CD4-positive, alpha-beta memory T cell (primary cell): ENCODE measurements at regions not wholly inside any gene's neighbourhood (a gene's known extent, or its start where the extent isn't known, plus 50 kb on each side); places are given as distances from the start of the nearest gene placed in this dataset.

Experiments
- CTCF ChIA-PET: fragments of 350-600 bp; sonication (Branson Sonifier 250); formaldehyde crosslinking; loops from one replicate; lab custom pipeline; 2021; ENCODE audit warnings: inconsistent platforms; ENCODE audit not compliant: partially characterized antibody; lab: Charles Lee
- POLR2A ChIA-PET: fragments of 350-600 bp; sonication (Branson Sonifier 250); formaldehyde crosslinking; loops from one replicate; lab custom pipeline; 2021; ENCODE audit not compliant: partially characterized antibody; lab: Charles Lee
- DNase-seq, 5 donors: peaks; one replicate each; pipeline versions ENCODE4 v3.0.0 to v3.0.0-alpha.2; 2020 to 2022; ENCODE audit warnings: mixed read lengths in 1 of 5
- H3K27ac ChIP-seq: one replicate; pipeline ENCODE4 v1.7.0; 2013; ENCODE audit warnings: low read depth, low read length
- H3K27me3 ChIP-seq: 2 replicates; pipeline ENCODE4 v1.7.0; 2013; ENCODE audit warnings: mild to moderate bottlenecking, low read length, moderate library complexity; ENCODE audit not compliant: insufficient read depth
- H3K36me3 ChIP-seq: 2 replicates; pipeline ENCODE4 v1.7.0; 2013; ENCODE audit warnings: mild to moderate bottlenecking, low read length, moderate library complexity; ENCODE audit not compliant: insufficient read depth
- H3K4me1 ChIP-seq: 2 replicates; pipeline ENCODE4 v1.7.0; 2013; ENCODE audit warnings: mild to moderate bottlenecking, low read length, moderate library complexity; ENCODE audit not compliant: insufficient read depth
- H3K4me3 ChIP-seq, 2 donors: one replicate each; pipeline ENCODE4 v1.7.0; 2013; ENCODE audit warnings: low read length in 2 of 2, mild to moderate bottlenecking in 1 of 2
- H3K9me3 ChIP-seq, 2 donors: one replicate each; pipeline ENCODE4 v1.7.0; 2013; ENCODE audit warnings: low read length in 2 of 2, control low read depth in 1 of 2; ENCODE audit not compliant: control insufficient read depth in 1 of 2
- H3K27ac Mint-ChIP-seq, 7 donors: one replicate each; pipeline ENCODE4 v1.8.0; 2020 to 2021; ENCODE audit warnings: mixed read lengths in 7 of 7, mild to moderate bottlenecking in 6 of 7, inconsistent platforms in 3 of 7, moderate library complexity in 3 of 7
- H3K27me3 Mint-ChIP-seq, 2 donors: one replicate each; pipeline ENCODE4 v1.8.0; 2020 to 2021; ENCODE audit warnings: mixed read lengths in 2 of 2
- H3K36me3 Mint-ChIP-seq, 2 donors: one replicate each; pipeline ENCODE4 v1.8.0; 2020 to 2021; ENCODE audit warnings: mixed read lengths in 2 of 2, inconsistent platforms in 1 of 2, mild to moderate bottlenecking in 1 of 2
- H3K4me1 Mint-ChIP-seq, 4 donors: one replicate each; pipeline ENCODE4 v1.8.0; 2020 to 2021; ENCODE audit warnings: mixed read lengths in 4 of 4, mild to moderate bottlenecking in 1 of 4
- H3K4me3 Mint-ChIP-seq, 8 donors: one replicate each; pipeline ENCODE4 v1.8.0; 2020 to 2021; ENCODE audit warnings: mixed read lengths in 8 of 8, mild to moderate bottlenecking in 7 of 8, moderate library complexity in 6 of 8, inconsistent platforms in 3 of 8
- H3K9me3 Mint-ChIP-seq, 8 donors: one replicate each; pipeline ENCODE4 v1.8.0; 2020 to 2021; ENCODE audit warnings: mixed read lengths in 8 of 8, mild to moderate bottlenecking in 5 of 8, inconsistent platforms in 3 of 8, moderate library complexity in 1 of 8
- intact Hi-C: fragments of 100-400 bp; cut with micrococcal nuclease; formaldehyde crosslinking; loops from one replicate; pipeline ENCODE4 v1.15.1; 2023

DNA sequence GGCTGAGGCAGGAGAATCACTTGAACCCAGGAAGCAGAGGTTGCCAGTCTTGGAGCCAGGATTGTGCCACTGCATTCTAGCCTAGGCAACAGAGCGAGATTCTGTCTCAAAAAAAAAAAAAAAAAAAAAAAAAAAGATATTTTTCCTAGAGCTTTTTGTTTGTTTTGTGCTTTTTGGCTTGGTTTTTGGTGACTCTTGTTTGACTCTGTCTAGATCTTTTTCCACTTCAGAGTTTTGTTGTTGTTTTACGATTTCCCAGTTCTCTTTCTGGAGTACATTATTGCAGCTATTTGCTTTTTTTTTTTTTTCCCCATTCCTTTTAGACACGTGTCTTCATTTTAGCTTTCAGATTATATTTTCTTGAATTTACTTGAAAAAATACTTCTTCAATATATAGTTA is 67.0 kb upstream of the AKAP12 start:
- Mint-ChIP-seq H3K27me3 (peaks cover 7% of the 10 kb centered on the region in 2 donors), H3K9me3 (peaks cover 0 to 2% (median 0%) of the 10 kb centered on the region in 8 donors), H3K4me1 (no peaks in the 10 kb centered on the region), H3K4me3 (no peak overlapping the region), H3K27ac (no peak overlapping the region), H3K36me3 (no peaks in the 10 kb centered on the region)
- H3K4me1 ChIP-seq: no peaks in the 10 kb centered on the region
- intact Hi-C loops: no loop called here
- H3K36me3 ChIP-seq: no peaks in the 10 kb centered on the region
- ChIA-PET POLR2A (no interaction called here), CTCF (interaction anchor here (0.7 kb wide), 1 partner anchor 185 kb away, joined by 4 read pairs; no protein-coding TSS in a partner anchor)
- no peak overlapping the region for H3K4me3 ChIP-seq
- no peaks in the 10 kb centered on the region for H3K9me3 ChIP-seq
- no peak overlapping the region for H3K27ac ChIP-seq
- no peak for DNase-seq
- no peaks in the 10 kb centered on the region for H3K27me3 ChIP-seq

DNA sequence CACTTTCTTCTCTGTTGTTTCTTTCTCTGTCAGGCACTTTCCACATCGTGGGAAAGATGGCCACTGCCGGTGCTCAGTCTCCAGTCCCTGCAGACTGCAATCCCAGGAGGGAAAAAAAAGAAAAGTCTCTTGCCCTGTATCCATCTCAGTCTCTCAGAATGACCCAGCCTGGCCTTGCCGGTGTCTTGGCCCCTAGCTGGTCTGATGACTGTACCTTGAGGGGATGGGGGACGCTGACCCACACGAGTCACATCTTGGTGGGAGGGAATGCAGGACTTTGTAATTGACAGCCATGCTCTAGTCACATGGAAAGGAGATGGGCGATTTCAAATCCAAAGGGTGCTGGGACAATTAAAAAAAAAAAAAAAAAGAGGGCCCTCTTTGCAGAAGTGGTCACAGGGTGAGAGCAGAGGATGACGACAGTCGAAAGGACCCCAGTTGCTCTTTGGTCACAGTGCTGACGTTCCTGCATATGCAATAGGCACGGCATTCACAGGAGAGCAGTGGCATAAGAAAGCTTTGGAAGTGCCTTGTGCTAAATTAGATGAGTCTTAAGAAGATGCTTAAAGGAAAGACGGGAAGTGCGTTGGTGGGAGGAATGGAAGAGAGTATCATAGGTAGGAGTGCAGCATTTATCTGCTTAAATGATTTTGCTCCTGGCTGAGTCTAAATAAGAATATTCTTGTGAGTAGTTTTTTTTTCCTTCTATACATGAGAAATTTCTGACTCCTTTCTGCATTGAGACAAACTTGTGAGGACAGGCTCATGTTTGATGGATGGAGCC is 63.9 kb upstream of the AKAP12 start:
- Mint-ChIP-seq H3K27me3 (peaks cover 10 to 14% of the 10 kb centered on the region in 2 donors), H3K36me3 (no peaks in the 10 kb centered on the region), H3K9me3 (no peaks in the 10 kb centered on the region), H3K4me3 (no peak overlapping the region), H3K27ac (no peak overlapping the region), H3K4me1 (no peaks in the 10 kb centered on the region)
- CTCF ChIA-PET: no interaction called here
- Histone ChIP-seq H3K27ac (no peak overlapping the region), H3K9me3 (no peaks in the 10 kb centered on the region), H3K36me3 (no peaks in the 10 kb centered on the region), H3K4me1 (no peaks in the 10 kb centered on the region), H3K4me3 (no peak overlapping the region), H3K27me3 (no peaks in the 10 kb centered on the region)
- POLR2A ChIA-PET: no interaction called here
- intact Hi-C loops: no loop called here
- DNase-seq: no peak

DNA sequence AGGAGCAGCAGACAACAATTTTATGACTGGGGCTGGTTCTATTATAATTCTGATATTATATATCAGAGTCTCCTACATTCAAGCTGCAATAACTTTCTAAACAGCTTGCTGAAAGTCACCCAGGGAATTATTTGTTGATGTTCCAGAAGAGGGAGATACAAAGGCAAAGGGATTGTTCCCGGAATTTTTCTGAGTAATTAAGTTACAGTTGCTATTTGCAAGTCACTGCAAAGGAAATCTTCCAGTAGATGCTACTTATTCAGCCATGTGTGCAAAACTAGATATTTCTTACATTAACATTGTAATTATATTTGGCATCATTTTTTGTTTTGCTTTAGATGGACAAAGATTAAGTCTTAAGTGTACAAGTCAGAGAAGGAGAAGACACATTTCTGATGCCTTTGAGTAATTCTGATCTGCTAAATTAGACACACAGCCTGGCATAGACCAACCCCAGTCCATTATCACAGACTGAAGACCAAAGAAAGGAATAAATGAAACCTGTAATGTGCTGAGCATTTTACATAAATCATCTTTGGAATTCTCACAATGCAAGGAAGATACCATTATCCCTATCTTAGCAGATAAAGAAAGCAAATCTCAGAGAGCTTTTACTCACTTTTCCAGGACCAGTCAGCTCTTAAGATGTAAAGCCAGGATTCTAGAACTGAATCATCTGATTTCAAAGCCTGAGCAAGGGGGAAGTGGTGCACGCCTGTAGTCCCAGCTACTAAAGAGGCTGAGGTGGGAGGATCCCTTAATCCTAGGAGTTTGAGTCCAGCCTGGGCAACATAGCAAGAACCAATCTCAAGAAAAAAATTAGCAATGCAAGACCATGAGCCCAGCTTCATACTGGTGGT is 62.6 kb upstream of the AKAP12 start:
- Histone ChIP-seq H3K4me3 (no peak overlapping the region), H3K36me3 (no peaks in the 10 kb centered on the region), H3K4me1 (no peaks in the 10 kb centered on the region), H3K27ac (no peak overlapping the region), H3K9me3 (no peaks in the 10 kb centered on the region), H3K27me3 (no peaks in the 10 kb centered on the region)
- CTCF ChIA-PET: no interaction called here
- peaks cover 0 to 2% (median 0%) of the 10 kb centered on the region in 8 donors for H3K9me3 Mint-ChIP-seq
- no peaks in the 10 kb centered on the region for H3K36me3 Mint-ChIP-seq
- POLR2A ChIA-PET: no interaction called here
- H3K4me3 Mint-ChIP-seq: no peak overlapping the region
- no peaks in the 10 kb centered on the region for H3K4me1 Mint-ChIP-seq
- peaks cover 13 to 14% of the 10 kb centered on the region in 2 donors for H3K27me3 Mint-ChIP-seq
- no peak overlapping the region for H3K27ac Mint-ChIP-seq
- DNase-seq: no peak
- intact Hi-C loops: no loop called here

DNA sequence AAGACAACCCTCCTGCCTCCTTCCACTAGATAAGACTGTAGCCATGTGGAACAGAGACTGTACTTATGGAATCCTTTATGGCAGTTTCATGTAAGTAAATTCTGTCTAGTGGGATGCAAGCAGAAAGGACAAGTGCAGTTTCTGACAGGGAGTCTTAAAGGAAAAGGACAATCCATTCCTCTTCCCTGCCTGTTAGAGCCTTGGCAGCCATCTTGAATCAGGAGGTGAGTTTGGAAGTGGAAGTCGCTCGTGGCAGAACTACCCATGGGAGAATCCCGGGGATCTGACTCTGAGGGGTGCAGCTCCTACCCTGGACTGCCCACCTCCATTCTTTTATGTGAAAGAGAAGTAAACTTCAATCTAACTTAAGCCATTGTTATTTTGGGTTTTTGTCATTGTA is 61.4 kb upstream of the AKAP12 start:
- peaks cover 0 to 2% (median 0%) of the 10 kb centered on the region in 8 donors for H3K9me3 Mint-ChIP-seq
- DNase-seq: no peak
- no peaks in the 10 kb centered on the region for H3K36me3 ChIP-seq
- H3K27ac ChIP-seq: no peak overlapping the region
- H3K4me3 Mint-ChIP-seq: no peak overlapping the region
- no peak overlapping the region for H3K27ac Mint-ChIP-seq
- no peaks in the 10 kb centered on the region for H3K4me1 ChIP-seq
- ChIA-PET POLR2A (no interaction called here), CTCF (no interaction called here)
- no peak overlapping the region for H3K4me3 ChIP-seq
- intact Hi-C loops: no loop called here
- no peaks in the 10 kb centered on the region for H3K27me3 ChIP-seq
- no peaks in the 10 kb centered on the region for H3K9me3 ChIP-seq
- H3K4me1 Mint-ChIP-seq: no peaks in the 10 kb centered on the region
- peaks cover 13 to 14% of the 10 kb centered on the region in 2 donors for H3K27me3 Mint-ChIP-seq
- H3K36me3 Mint-ChIP-seq: no peaks in the 10 kb centered on the region

DNA sequence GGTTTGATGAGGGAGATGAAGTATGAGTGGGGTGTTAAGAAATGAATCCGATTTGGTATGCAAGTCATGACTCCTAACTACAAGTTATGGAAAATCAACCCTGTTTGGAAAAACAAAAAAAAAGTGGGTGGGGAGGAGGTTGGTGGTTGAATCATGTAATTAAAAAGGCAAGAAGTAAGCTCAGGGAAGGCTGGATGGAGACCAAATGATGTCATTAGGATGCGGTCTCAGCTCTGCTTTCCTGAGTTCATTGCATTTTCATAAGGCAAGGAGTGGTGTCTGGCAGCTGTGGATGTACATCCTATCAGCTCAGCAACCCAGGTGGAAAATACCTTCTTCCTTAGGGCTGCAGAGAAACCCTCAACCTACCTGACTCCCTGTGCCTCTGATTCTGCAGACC is 60.4 kb upstream of the AKAP12 start:
- ChIA-PET POLR2A (no interaction called here), CTCF (no interaction called here)
- Histone ChIP-seq H3K4me3 (no peak overlapping the region), H3K27ac (no peak overlapping the region), H3K27me3 (no peaks in the 10 kb centered on the region), H3K9me3 (no peaks in the 10 kb centered on the region), H3K36me3 (no peaks in the 10 kb centered on the region), H3K4me1 (no peaks in the 10 kb centered on the region)
- Mint-ChIP-seq H3K4me3 (no peak overlapping the region), H3K27me3 (peaks cover 13 to 14% of the 10 kb centered on the region in 2 donors), H3K4me1 (no peaks in the 10 kb centered on the region), H3K36me3 (no peaks in the 10 kb centered on the region), H3K9me3 (peaks cover 0 to 4% (median 0%) of the 10 kb centered on the region in 8 donors), H3K27ac (no peak overlapping the region)
- intact Hi-C loops: no loop called here
- no peak for DNase-seq

DNA sequence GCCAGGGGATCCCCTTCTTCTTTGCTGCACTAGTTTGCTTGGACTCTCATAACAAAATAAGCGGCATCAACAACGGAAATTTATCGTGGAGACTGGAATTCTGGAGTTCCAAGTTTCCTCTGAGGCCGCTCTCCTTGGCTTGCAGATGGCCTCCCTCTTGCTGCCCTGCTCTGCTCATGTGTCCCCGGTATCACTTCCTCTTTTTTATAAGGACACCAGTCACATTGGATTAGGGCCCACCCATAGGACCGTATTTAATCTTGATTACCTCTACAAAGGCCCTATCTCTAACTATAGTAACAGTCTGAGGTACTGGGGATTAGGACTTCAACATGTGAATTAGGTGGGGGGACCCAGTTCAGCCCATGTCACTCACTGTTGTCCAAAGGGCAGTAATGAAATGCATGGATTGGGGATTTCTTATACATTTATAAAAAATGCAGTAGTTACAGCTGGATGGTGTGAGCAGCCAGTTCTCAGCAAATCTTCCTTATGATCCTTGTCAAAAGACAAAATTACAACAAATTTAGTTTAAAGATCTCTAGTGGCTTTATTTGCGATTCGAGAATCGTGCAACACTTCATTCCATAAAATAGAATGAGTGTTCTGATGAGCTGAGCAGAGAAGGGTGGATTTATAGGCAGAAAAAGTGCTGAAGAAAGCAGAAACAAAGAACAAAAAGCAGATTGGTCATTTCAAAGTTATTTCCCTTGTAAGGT is 59.3 kb upstream of the AKAP12 start:
- H3K27ac Mint-ChIP-seq: no peak overlapping the region
- ChIA-PET POLR2A (no interaction called here), CTCF (no interaction called here)
- Histone ChIP-seq H3K27ac (no peak overlapping the region), H3K4me1 (no peaks in the 10 kb centered on the region), H3K36me3 (no peaks in the 10 kb centered on the region), H3K9me3 (no peaks in the 10 kb centered on the region), H3K4me3 (no peak overlapping the region), H3K27me3 (no peaks in the 10 kb centered on the region)
- H3K4me3 Mint-ChIP-seq: no peak overlapping the region
- DNase-seq: no peak
- H3K36me3 Mint-ChIP-seq: no peaks in the 10 kb centered on the region
- peaks cover 11 to 13% of the 10 kb centered on the region in 2 donors for H3K27me3 Mint-ChIP-seq
- H3K4me1 Mint-ChIP-seq: no peaks in the 10 kb centered on the region
- intact Hi-C loops: no loop called here
- peaks cover 0 to 4% (median 0%) of the 10 kb centered on the region in 8 donors for H3K9me3 Mint-ChIP-seq
